Smooth muscle cell (in vitro differentiated cells): ENCODE measurements at regions not wholly inside any gene's neighbourhood (a gene's known extent, or its start where the extent isn't known, plus 50 kb on each side); places are given as distances from the start of the nearest gene placed in this dataset. TPM values are rescaled to one million over a fixed set of nuclear protein-coding genes. Genes with fewer than 3 reads are reported as not detected.

Source experiments
- microRNA-seq: library from miRNA; unstranded; fragments of <30 nt; microRNA quantifications from one replicate; pipeline ENCODE4, GENCODE V29; 2016; ENCODE audit warnings: borderline number of aligned reads
- small RNA-seq: library from RNA; depleted of rRNA; stranded (forward); fragments of <200 nt; gene quantifications from one replicate; pipeline ENCODE3, GENCODE V24; 2014

Small RNA genes lying in the stretch of these regions (microRNA-seq; reads per million reads assigned to microRNA genes)
- gene MIR548X = not detected

Small RNA genes lying in the stretch of these regions (small RNA-seq; reads per million reads assigned to genes)
- not detected for gene AL157359.3
- not detected for gene AP001506.1
- not detected for gene MIR548X
- not detected for gene RN7SKP147
- gene RNU1-139P = not detected
- gene RNU6-772P = not detected
- gene RPL37P4 = not detected
